ENCODE measurements at regions not wholly inside any gene's neighbourhood (a gene's known extent, or its start where the extent isn't known, plus 50 kb on each side); places are given as distances from the start of the nearest gene placed in this dataset.

GRCh38 chr21:16241479-16241963 lies 511.7 kb downstream of the USP25 start:
- no peak for DNase-seq

- DNase-seq, result no peak
These were observed 513.6 kb downstream of the USP25 start for GRCh38 chr21:16243396-16243795.

GRCh38 chr21:16248705-16249104 lies 518.9 kb downstream of the USP25 start:
- DNase-seq, result no peak

- peak; percentile 2 for DNase-seq
These were observed 520.5 kb downstream of the USP25 start for GRCh38 chr21:16250273-16250672.

DNA sequence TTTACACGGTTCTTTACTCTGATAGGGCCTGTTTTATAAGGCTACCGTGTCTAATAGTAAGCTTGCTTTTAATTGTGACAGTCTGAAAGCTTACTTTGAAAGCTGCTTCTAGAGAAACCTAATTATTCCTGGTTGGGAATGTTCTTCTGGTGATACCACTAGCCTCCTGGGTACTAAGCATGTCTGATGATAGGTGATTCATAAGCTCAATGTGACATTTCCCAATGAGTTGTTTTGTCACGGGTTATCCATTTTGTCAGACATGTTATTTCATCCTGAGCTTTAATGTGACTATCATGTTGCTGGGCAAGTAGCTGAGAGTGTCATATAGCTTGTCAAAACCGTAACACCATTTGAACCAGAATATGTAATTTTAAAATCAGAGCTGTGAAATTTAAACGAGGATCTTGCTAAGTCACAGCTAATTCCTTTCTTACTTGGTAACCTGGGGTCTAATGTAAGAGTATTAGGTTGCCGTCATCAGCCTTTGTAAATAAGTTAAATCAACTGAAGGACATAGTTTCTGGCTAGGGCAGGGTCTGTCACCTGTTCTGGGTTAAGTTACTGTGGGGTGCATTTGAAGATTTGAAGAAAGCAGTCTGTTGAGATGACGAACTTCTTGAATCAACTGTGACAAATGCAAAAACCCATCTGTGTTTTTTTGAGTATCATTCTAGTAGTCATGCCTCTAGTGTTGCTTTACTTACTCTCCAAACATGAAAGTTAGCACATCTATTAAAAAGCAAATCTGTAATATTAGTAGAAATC lies 529.2 kb downstream of the USP25 start:
- no peak for DNase-seq

DNA sequence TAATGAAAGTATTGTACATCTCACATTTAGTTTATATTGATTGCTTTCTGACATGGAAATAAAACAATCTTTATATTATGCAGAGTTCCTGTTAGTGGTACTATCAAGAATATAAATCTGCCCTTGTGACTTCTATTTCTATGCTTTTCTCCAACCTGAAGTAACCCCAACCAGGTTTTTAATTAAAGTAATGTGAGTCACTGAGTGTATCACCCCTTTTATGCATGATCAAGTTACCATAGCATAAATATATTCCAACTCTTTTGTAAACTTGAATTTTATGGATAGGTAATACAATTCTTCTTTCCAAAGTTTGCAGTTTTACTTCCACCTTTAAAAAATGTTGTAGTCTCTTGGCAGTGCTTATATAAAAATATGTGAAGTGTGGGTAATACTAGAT lies 532.3 kb downstream of the USP25 start:
- no peak for DNase-seq

DNA sequence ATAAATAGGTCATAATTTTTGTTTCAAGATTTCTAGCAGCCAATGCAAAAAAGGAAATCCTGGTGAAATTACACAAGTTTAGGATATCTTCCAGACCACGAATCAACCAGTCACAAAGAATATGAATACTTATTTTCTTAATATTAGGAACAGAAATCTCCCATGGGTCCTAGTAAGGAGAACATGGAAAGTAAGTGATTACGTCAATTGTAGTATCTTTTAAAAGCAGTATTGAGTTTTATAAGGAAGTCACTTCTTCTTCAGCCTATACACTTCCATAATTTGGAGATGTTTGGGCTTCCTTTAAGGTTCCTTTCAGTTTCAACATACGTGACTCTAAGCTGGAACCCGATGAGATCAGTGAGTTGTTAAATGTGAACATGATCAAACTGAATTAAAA lies 534.5 kb downstream of the USP25 start:
- no peak for DNase-seq

DNA sequence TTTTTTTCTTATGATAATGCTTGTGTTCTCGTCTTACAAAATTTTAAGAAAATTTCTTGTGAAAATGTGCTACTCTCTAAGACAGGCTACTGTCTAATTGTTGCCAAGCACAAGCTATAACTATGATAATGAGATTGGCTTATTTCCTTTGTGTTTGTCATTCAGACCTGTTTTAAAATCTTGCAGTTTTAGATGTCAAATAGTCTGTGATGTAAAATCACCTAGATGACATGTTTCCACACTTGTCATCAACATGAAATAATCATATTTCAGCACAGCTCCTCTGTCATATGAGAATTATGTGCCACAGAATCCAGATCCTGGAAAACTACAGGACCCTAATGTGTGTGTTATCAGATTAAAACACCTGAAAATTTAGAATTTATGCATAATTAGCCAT lies 539.7 kb downstream of the USP25 start:
- no peak for DNase-seq

GRCh38 chr21:16279731-16280581 lies 550.2 kb downstream of the USP25 start:
- DNase-seq, result no peak

GRCh38 chr21:16280686-16281091 lies 550.9 kb downstream of the USP25 start:
- DNase-seq, result no peak

DNA sequence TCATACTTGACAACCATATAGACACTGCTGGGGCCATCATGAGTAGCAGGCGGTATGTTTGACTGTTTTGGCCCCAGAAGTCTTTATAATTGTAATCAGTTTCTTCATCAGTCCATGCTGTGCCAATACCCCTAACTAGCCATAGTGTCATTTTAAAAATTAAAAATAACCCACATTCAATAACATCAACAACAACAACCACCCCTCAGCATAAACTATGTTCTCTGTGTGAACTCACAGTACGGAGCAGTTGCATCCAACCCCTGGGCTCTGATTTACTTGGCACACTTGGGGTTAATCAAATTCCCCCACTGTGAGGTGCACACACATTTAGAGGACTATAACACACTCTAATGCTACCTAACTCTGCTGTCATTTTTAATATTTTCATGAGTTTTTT lies 553.7 kb downstream of the USP25 start:
- no peak for DNase-seq

DNA sequence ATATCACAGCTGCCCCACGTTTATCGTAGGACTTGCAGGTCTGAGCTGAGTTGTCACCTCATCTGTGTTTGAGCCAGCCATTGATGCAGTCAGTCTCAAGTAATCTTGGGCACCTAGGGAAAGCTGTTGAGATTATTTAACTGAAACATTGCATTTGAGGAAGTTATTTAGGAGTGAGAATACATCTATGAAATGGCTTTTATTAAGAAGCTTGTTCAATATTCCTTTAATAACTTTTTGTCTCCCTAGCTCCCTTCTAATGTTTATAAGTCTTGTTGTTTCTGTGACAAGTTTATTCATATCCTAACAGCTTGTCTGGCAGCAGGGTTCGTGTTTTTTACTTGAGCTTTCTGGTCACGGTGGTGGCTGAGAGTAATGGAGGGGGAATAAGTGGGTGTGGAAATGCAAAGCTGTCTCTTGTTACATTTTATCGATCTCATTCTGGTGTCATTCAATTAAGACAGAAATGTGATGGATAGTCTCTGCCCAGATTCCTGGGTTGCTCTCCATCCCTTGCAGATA lies 555.9 kb downstream of the USP25 start:
- peak; percentile 58 for DNase-seq

DNA sequence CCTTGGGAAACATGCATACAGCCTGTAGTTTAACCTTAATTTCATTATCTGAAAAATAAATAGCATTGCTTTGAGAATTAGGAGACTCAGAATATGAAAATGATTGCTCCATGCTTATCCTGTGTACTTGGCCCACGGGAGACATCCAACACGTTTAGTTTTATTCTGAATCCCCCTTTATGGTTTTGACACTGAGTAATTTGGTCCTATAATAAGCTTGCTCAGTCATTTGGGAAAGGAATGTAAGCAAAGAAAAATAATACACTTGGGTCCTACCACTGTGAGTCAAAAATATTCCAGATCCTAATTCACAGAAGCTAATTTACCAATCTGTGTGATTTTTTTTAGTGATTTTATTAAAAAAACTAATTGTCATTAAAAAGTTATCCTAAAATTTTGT lies 557.3 kb downstream of the USP25 start:
- DNase-seq, result no peak

GRCh38 chr21:16291296-16291695 lies 561.5 kb downstream of the USP25 start:
- DNase-seq, result no peak

DNA sequence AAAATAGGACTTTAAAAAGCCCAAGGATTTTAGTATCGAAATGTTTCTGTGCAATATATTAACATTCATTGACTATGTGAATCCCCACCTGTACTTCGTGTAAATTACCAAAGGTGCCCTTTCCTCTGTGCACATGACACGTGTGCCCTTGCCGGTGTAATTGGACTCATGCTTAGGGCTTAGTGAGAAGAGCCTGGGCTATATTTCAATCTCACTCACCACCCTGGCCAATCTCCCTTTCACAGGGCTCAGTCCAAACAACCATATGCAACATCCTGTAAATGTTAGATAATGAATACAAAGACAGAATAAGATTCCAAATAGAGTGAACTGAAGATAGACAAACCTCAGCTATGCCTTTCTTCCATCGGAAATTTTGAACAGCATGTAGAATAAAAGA lies 564.3 kb downstream of the USP25 start:
- no peak for DNase-seq

DNA sequence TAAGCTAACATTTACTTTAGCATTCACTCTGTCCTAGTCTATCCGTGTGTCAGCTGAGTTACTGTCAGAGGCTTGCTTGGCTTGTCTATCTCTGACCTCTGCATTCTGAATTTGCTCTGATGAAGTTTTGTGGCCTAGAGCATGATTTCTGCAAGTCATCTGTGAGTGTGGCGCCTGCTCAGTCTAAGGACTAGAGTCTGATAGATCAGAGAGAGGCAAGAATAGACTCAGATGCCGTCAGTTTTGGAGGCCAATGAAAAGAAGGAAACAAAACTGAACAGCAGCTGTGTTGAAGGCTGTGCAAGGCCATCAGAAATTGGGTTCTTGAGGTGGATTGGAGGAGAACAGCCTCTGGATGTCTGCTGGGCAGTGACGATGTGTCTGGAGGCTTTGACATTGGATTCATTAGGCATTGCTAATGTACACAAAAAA lies 573.1 kb downstream of the USP25 start:
- no peak for DNase-seq

GRCh38 chr21:16304174-16305095 lies 574.7 kb downstream of the USP25 start:
- no peak for DNase-seq

DNA sequence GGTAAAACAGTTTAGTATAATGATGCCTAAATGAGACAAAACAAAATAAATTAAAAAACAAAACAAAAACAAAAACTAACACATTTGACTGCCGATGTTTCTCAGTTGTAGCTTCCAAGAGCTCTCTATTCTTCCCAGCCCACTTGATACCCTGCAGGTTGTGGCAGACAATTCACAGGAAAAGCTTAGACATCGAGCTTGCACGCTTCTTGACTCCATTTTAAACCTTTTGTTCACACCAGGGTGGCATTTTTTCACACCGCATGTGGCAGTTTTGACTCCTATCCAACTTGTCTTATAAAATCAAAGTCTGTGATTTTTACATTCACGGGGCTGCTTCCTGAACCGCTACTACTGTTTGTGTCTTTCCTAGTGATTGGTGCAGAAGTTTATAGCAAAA lies 575.9 kb downstream of the USP25 start:
- no peak for DNase-seq

DNA sequence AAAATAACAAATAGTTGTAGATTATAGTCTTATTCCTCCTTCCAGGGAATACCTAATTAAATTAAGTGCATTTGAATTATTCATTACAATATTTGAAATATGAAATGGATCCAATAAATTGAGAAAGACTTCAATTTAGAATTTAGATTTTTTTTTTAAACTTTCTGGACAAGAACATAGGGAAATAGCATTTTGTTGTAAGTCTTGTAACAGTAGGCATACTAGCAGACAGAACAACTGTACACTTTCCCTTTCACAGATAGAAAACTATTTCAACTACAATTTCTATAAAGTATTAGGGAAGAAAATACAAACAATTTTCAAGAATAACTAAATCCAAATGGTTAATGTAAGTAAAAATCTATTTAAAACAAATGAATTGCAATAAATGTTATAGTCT lies 577.5 kb downstream of the USP25 start:
- no peak for DNase-seq

- peak; percentile 13 for DNase-seq
These were observed 578.5 kb downstream of the USP25 start for GRCh38 chr21:16308269-16308668.

- no peak for DNase-seq
These were observed 579.6 kb downstream of the USP25 start for GRCh38 chr21:16309250-16309971.

- DNase-seq, result no peak
These were observed 580.4 kb downstream of the USP25 start for GRCh38 chr21:16310176-16310575.
